GM23338 (cell line): ENCODE measurements at regions not wholly inside any gene's neighbourhood (a gene's known extent, or its start where the extent isn't known, plus 50 kb on each side); places are given as distances from the start of the nearest gene placed in this dataset.

Experiments used
- ATAC-seq: fragments of 200-7000 bp; cut with Tn5 transposase; 3 replicates; pipeline ENCODE4 v1.9.1; 2020
- DNase-seq: peaks from one replicate; pipeline ENCODE4 v3.0.0-alpha.2; 2015; ENCODE audit warnings: low spot score
- H2AFZ ChIP-seq: fragments of 200-600 bp; sonication (generic); 2 replicates; pipeline ENCODE4 v1.8.0; 2016; ENCODE audit warnings: antibody characterized with exemption, mild to moderate bottlenecking, moderate library complexity
- H3F3A ChIP-seq: fragments of 200-600 bp; sonication (generic); replicated peaks from 2 replicates; pipeline ENCODE4 v1.8.0; 2017; ENCODE audit warnings: antibody characterized with exemption, mixed run types, low read depth
- H3K27ac ChIP-seq: fragments of 200-600 bp; sonication (generic); 2 replicates; pipeline ENCODE4 v1.6.1; 2016; ENCODE audit warnings: low read depth
- H3K27me3 ChIP-seq: fragments of 200-600 bp; sonication (generic); 2 replicates; pipeline ENCODE4 v1.8.0; 2016; ENCODE audit warnings: mild to moderate bottlenecking, mixed run types, moderate library complexity; ENCODE audit not compliant: insufficient read depth
- H3K36me3 ChIP-seq: fragments of 200-600 bp; sonication (generic); 2 replicates; pipeline ENCODE4 v1.8.0; 2016; ENCODE audit warnings: mild to moderate bottlenecking; ENCODE audit not compliant: insufficient read depth
- H3K4me1 ChIP-seq: fragments of 200-600 bp; sonication (generic); 2 replicates; pipeline ENCODE4 v1.8.0; 2016; ENCODE audit warnings: mild to moderate bottlenecking, moderate library complexity; ENCODE audit not compliant: insufficient read depth
- H3K4me2 ChIP-seq: fragments of 200-600 bp; sonication (generic); 2 replicates; pipeline ENCODE4 v1.7.1; 2017; ENCODE audit warnings: mixed run types
- H3K4me3 ChIP-seq: fragments of 200-600 bp; sonication (generic); 2 replicates; pipeline ENCODE4 v1.6.1; 2016; ENCODE audit warnings: mixed run types
- H3K79me2 ChIP-seq: fragments of 200-600 bp; sonication (generic); replicated peaks from 2 replicates; pipeline ENCODE4 v1.8.0; 2017; ENCODE audit warnings: mild to moderate bottlenecking; ENCODE audit not compliant: insufficient read depth
- H3K9me2 ChIP-seq: fragments of 200-600 bp; sonication (generic); 2 replicates; pipeline ENCODE4 v1.8.0; 2017; ENCODE audit not compliant: insufficient read depth
- H4K20me1 ChIP-seq: fragments of 200-600 bp; sonication (generic); replicated peaks from 2 replicates; pipeline ENCODE4 v1.8.0; 2017; ENCODE audit warnings: mild to moderate bottlenecking; ENCODE audit not compliant: insufficient read depth
- H3K27ac Mint-ChIP-seq: 2 replicates; pipeline ENCODE4 v1.8.0; 2020; ENCODE audit warnings: inconsistent platforms, mild to moderate bottlenecking, moderate library complexity, mixed read lengths
- H3K27me3 Mint-ChIP-seq: 3 replicates; pipeline ENCODE4 v1.8.0; 2022; ENCODE audit warnings: low read depth, mild to moderate bottlenecking, moderate library complexity, mixed read lengths, inconsistent platforms; ENCODE audit not compliant: insufficient read depth, poor library complexity
- H3K36me3 Mint-ChIP-seq: 3 replicates; pipeline ENCODE4 v1.8.0; 2021; ENCODE audit warnings: low read depth, mild to moderate bottlenecking, inconsistent platforms, moderate library complexity, mixed read lengths
- H3K4me1 Mint-ChIP-seq: 3 replicates; pipeline ENCODE4 v1.8.0; 2020; ENCODE audit warnings: mild to moderate bottlenecking, inconsistent platforms, mixed read lengths
- H3K4me3 Mint-ChIP-seq: 3 replicates; pipeline ENCODE4 v1.8.0; 2021; ENCODE audit warnings: moderate library complexity, mild to moderate bottlenecking, inconsistent platforms, mixed read lengths
- H3K9me3 Mint-ChIP-seq: 3 replicates; pipeline ENCODE4 v1.8.0; 2020; ENCODE audit warnings: moderate library complexity, mild to moderate bottlenecking, inconsistent platforms, mixed read lengths
- CREB1 ChIP-seq: fragments of 250-450 bp; sonication (Bioruptor Pico); IDR thresholded peaks from 2 replicates; pipeline ENCODE4 v1.5.0; 2020; ENCODE audit warnings: low read depth, mild to moderate bottlenecking, moderate library complexity
- CTCF ChIP-seq, 2 experiments: fragments of 200-600 bp in 1 of 2; sonication (generic) in 1 of 2; conservative IDR thresholded peaks; 2 replicates each; pipeline versions ENCODE4 v1.5.1 to v1.6.1; 2016 to 2017; ENCODE audit warnings: antibody characterized with exemption in 2 of 2, low read depth in 2 of 2, mild to moderate bottlenecking in 2 of 2, moderate library complexity in 1 of 2
- ETS1 ChIP-seq: IDR thresholded peaks from 2 replicates; pipeline ENCODE4 v1.6.1; 2016; ENCODE audit warnings: antibody characterized with exemption
- EZH2 ChIP-seq: fragments of 200-600 bp; sonication (generic); IDR thresholded peaks from one replicate; pipeline ENCODE4 v1.8.0; 2017; ENCODE audit warnings: antibody characterized with exemption, mild to moderate bottlenecking, low read depth; ENCODE audit not compliant: unreplicated experiment
- EZH2phosphoT487 ChIP-seq: fragments of 200-600 bp; sonication (generic); IDR thresholded peaks from one replicate; pipeline ENCODE4 v1.8.1; 2018; ENCODE audit warnings: antibody characterized with exemption; ENCODE audit not compliant: unreplicated experiment
- JUNB ChIP-seq: IDR thresholded peaks from one replicate; pipeline ENCODE4 v1.6.1; 2016; ENCODE audit warnings: antibody characterized with exemption; ENCODE audit not compliant: unreplicated experiment
- NANOG ChIP-seq: IDR thresholded peaks from 2 replicates; pipeline ENCODE4 v1.6.1; 2016; ENCODE audit warnings: antibody characterized with exemption, borderline replicate concordance
- POLR2AphosphoS5 ChIP-seq: IDR thresholded peaks from 2 replicates; pipeline ENCODE4 v1.6.1; 2016; ENCODE audit warnings: antibody characterized with exemption, low read depth
- REST ChIP-seq: IDR thresholded peaks from one replicate; pipeline ENCODE4 v1.6.1; 2018; ENCODE audit warnings: antibody characterized with exemption; ENCODE audit not compliant: unreplicated experiment
- STAT1 ChIP-seq: IDR thresholded peaks from one replicate; pipeline ENCODE4 v1.6.1; 2016; ENCODE audit warnings: antibody characterized with exemption; ENCODE audit not compliant: unreplicated experiment
- ZNF114 ChIP-seq: fragments of 250-450 bp; sonication (Bioruptor Pico); IDR thresholded peaks from 2 replicates; pipeline ENCODE4 v1.5.0; 2020; ENCODE audit warnings: mild to moderate bottlenecking, moderate library complexity
- ZNF331 ChIP-seq: fragments of 250-450 bp; sonication (Bioruptor Pico); IDR thresholded peaks from 2 replicates; pipeline ENCODE4 v1.5.0; 2020; ENCODE audit warnings: low read depth, mild to moderate bottlenecking, moderate library complexity
- ZNF462 ChIP-seq: fragments of 250-450 bp; sonication (Bioruptor Pico); IDR thresholded peaks from 2 replicates; pipeline ENCODE4 v1.5.0; 2020; ENCODE audit warnings: mild to moderate bottlenecking, moderate library complexity

GRCh38 chr18:27276886-27277285 lies 91.8 kb upstream of the CHST9 start:
- H3K4me3 Mint-ChIP-seq, result no peak overlapping the region
- Histone ChIP-seq H2AFZ (peak overlapping the region; percentile 61; the same call in 1 of the 2 replicates), H3K4me2 (no peak overlapping the region), H3K9me2 (no peaks in the 10 kb centered on the region; the same call in 1 of the 2 replicates), H3K27me3 (no peaks in the 10 kb centered on the region), H3K27ac (no peak overlapping the region), H3K79me2 (no peaks in the 10 kb centered on the region), H4K20me1 (no peaks in the 10 kb centered on the region), H3K36me3 (no peaks in the 10 kb centered on the region), H3F3A (no peaks in the 10 kb centered on the region), H3K4me1 (no peaks in the 10 kb centered on the region), H3K4me3 (no peak overlapping the region)
- DNase-seq, result no peak
- TF ChIP-seq EZH2phosphoT487 (no peak), ETS1 (no peak), CTCF (conservative IDR thresholded peaks at IDR 0.05; ENCODE audit: low read depth in 2 of 2) (no peak), STAT1 (no peak), JUNB (no peak), NANOG (no peak), EZH2 (no peak), REST (no peak), ZNF331 (CRISPR knock-in tag) (no peak), POLR2AphosphoS5 (no peak), CREB1 (CRISPR knock-in tag) (no peak), ZNF114 (CRISPR knock-in tag) (no peak), ZNF462 (CRISPR knock-in tag) (no peak)
- no peaks in the 10 kb centered on the region for H3K27me3 Mint-ChIP-seq
- H3K36me3 Mint-ChIP-seq, result peaks cover 6% of the 10 kb centered on the region; the same call in 2 of the 3 replicates
- peaks cover 6% of the 10 kb centered on the region; the same call in 1 of the 3 replicates for H3K4me1 Mint-ChIP-seq
- ATAC-seq, result no peak
- peaks cover 7% of the 10 kb centered on the region for H3K9me3 Mint-ChIP-seq
- no peak overlapping the region for H3K27ac Mint-ChIP-seq
